ENCODE measurements at regions not wholly inside any gene's neighbourhood (a gene's known extent, or its start where the extent isn't known, plus 50 kb on each side); places are given as distances from the start of the nearest gene placed in this dataset.

DNA sequence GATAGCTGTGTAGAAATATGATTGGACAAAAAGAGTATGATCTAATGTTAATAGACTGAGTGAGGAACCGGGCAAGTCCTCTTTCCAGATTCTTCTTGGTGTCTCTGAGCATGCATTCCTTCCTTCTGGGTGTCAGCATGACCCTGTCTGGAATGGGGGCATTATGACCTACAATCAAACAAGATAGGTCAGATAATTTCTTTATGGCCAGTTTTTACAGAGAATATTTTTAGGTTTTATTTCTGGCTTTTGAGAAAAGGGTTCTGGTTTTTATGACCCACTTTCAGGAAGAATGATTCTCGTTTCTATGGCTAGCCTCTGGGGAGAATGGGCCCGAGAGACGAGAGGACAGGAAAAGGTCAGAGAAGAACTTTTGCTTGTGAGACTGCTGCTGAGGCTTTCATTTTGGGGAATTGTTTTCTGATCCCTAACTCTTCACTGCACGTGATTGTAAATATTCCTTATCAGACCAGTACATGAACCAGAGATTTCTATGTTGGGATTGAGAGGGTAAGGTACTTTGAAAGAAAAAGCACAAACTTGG lies 383.8 kb downstream of the AASDHPPT start:
- CTCF ChIA-PET (ENCODE audit: low intra/inter-chr PET ratio) = no interaction called here

More for the DNA sequence above, 383.8 kb downstream of the AASDHPPT start:
- no peaks in the 10 kb centered on the region for H3K27me3 ChIP-seq (ENCODE audit: control insufficient read depth in 2 of 2, insufficient read depth in 2 of 2, low read length in 2 of 2)
- H3K27ac ChIP-seq (ENCODE audit: extremely low read depth, low read depth, low read length) = no peak overlapping the region
- FAIRE-seq = no peak
- ATAC-seq = no peak
- 2% methylated on average over 5 of the region's 5 CpGs for WGBS (ENCODE audit: insufficient coverage, low coverage, missing lambda C conversion rate)
- H3K79me2 ChIP-seq (ENCODE audit: control insufficient read depth, insufficient read depth, low read length) = no peaks in the 10 kb centered on the region
- DNase-seq (ENCODE audit: extremely low read depth in 1 of 4, low spot score in 3 of 4) = no peak
- no peak overlapping the region for H3K4me3 ChIP-seq
- H3K36me3 ChIP-seq (ENCODE audit: control insufficient read depth, insufficient read depth, low read length) = no peaks in the 10 kb centered on the region
- H3K9me1 ChIP-seq (ENCODE audit: control insufficient read depth, insufficient read depth, low read length) = no peaks in the 10 kb centered on the region
- H3K9ac ChIP-seq (ENCODE audit: insufficient read depth in 1 of 2, low read depth in 2 of 2, low read length in 2 of 2) = no peak overlapping the region
- H3K4me2 ChIP-seq (ENCODE audit: insufficient read depth, low read length) = no peak overlapping the region
- BruUV-seq (replicated peaks) = no TSS peak
- no peak overlapping the region for H2AFZ ChIP-seq (ENCODE audit: low read depth, low read length)
- H3K4me1 ChIP-seq (replicated peaks in 1 of 2; ENCODE audit: control insufficient read depth in 2 of 2, insufficient read depth in 2 of 2, low read length in 2 of 2) = no peaks in the 10 kb centered on the region
- in situ Hi-C loops (cut with MboI) (no loop called here), intact Hi-C loops (cut with micrococcal nuclease) (no loop called here)
- TF ChIP-seq GTF2E2 (tag; IDR thresholded peaks at IDR 0.05) = no peak
- TF ChIP-seq SMARCE1 (IDR thresholded peaks at IDR 0.05) = no peak
- no peak for TF ChIP-seq POLR2AphosphoS5 (IDR thresholded peaks at IDR 0.05; ENCODE audit: control insufficient read depth, insufficient read depth, low read depth, low read length)
- TF ChIP-seq, protein P1, sequence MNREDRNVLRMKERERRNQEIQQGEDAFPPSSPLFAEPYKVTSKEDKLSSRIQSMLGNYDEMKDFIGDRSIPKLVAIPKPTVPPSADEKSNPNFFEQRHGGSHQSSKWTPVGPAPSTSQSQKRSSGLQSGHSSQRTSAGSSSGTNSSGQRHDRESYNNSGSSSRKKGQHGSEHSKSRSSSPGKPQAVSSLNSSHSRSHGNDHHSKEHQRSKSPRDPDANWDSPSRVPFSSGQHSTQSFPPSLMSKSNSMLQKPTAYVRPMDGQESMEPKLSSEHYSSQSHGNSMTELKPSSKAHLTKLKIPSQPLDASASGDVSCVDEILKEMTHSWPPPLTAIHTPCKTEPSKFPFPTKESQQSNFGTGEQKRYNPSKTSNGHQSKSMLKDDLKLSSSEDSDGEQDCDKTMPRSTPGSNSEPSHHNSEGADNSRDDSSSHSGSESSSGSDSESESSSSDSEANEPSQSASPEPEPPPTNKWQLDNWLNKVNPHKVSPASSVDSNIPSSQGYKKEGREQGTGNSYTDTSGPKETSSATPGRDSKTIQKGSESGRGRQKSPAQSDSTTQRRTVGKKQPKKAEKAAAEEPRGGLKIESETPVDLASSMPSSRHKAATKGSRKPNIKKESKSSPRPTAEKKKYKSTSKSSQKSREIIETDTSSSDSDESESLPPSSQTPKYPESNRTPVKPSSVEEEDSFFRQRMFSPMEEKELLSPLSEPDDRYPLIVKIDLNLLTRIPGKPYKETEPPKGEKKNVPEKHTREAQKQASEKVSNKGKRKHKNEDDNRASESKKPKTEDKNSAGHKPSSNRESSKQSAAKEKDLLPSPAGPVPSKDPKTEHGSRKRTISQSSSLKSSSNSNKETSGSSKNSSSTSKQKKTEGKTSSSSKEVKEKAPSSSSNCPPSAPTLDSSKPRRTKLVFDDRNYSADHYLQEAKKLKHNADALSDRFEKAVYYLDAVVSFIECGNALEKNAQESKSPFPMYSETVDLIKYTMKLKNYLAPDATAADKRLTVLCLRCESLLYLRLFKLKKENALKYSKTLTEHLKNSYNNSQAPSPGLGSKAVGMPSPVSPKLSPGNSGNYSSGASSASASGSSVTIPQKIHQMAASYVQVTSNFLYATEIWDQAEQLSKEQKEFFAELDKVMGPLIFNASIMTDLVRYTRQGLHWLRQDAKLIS (CRISPR knock-in tag; IDR thresholded peaks at IDR 0.05) = no peak
- POLR2A ChIA-PET = no interaction called here
- no peaks in the 10 kb centered on the region for H3K9me3 ChIP-seq (replicated peaks; ENCODE audit: control insufficient read depth, insufficient read depth, low read depth, low read length)
- H4K20me1 ChIP-seq (replicated peaks; ENCODE audit: control insufficient read depth, insufficient read depth, low read length) = no peaks in the 10 kb centered on the region

Data from K562 (cell line).